WI38 (cell line): ENCODE measurements at regions not wholly inside any gene's neighbourhood (a gene's known extent, or its start where the extent isn't known, plus 50 kb on each side); places are given as distances from the start of the nearest gene placed in this dataset.

Experiments
- H3K4me3 ChIP-seq: 2 replicates; pipeline ENCODE4 v1.5.1; 2011; ENCODE audit warnings: low read depth, mild to moderate bottlenecking, control low read depth, low read length
- TF ChIP-seq, protein P1 (sequence below): IDR thresholded peaks from 2 replicates; pipeline ENCODE4 v1.5.1; 2012; ENCODE audit warnings: low read depth, mild to moderate bottlenecking, control low read depth, low read length

DNA sequence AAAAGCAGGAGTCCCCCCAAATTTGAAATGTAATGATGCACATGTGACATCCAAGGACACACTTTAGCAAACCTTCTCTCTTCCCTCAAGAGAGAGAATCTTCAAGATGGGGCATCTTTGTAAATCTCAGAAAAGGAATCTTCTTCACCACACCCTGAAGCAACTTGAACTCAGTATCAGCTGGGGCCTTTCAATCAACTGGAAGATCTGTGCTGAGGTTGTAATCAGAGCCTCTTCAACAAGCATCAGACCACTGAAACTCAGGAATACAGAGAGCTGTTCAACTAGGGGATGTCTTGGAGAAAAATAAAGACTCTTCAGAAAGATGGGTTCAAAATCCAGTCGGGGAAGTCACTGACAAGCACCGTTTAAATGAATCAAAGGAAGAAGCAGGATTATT lies 92.5 kb upstream of the CAMK1G start:
- TF ChIP-seq, protein P1, sequence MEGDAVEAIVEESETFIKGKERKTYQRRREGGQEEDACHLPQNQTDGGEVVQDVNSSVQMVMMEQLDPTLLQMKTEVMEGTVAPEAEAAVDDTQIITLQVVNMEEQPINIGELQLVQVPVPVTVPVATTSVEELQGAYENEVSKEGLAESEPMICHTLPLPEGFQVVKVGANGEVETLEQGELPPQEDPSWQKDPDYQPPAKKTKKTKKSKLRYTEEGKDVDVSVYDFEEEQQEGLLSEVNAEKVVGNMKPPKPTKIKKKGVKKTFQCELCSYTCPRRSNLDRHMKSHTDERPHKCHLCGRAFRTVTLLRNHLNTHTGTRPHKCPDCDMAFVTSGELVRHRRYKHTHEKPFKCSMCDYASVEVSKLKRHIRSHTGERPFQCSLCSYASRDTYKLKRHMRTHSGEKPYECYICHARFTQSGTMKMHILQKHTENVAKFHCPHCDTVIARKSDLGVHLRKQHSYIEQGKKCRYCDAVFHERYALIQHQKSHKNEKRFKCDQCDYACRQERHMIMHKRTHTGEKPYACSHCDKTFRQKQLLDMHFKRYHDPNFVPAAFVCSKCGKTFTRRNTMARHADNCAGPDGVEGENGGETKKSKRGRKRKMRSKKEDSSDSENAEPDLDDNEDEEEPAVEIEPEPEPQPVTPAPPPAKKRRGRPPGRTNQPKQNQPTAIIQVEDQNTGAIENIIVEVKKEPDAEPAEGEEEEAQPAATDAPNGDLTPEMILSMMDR = no peak
- no peak overlapping the region for H3K4me3 ChIP-seq

DNA sequence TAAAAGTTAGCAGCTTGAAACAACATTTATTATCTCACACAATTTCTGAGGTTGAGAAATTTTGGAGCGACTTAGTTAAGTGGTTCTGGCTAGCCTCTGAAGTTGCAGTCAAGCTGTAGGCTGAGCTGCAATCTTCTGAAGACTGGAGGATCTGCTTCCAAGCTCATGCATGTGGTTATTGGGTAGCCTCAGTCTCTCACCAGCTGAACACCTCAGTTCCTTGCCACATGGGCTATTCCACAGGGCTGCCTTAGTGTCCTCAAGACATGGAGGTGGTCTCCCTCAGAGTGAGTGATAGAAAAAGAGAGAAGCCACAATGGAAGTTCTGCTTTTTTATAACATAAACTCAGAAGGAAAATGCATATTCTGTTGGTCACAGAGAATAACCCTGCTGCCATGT lies 92.0 kb upstream of the CAMK1G start:
- H3K4me3 ChIP-seq = no peak overlapping the region
- TF ChIP-seq, protein P1 = no peak

DNA sequence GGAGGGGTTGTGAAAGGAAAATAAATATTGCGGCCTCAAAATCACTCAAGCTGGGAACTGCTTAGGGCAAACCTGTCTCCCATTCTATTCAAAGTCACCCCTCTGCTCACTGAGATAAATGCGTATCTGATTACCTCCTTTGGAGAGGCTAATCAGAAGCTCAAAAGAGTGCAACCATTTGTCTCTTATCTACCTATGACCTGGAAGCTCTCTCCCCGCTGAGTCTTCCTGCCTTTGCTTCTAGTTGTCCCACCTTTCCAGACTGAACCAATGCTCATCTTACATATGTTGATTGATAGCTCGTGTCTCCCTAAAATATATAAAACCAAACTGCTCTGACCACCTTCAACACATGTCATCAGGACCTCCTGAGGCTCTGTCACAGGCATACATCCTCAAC lies 91.6 kb upstream of the CAMK1G start:
- no peak overlapping the region for H3K4me3 ChIP-seq
- TF ChIP-seq, protein P1 = no peak

DNA sequence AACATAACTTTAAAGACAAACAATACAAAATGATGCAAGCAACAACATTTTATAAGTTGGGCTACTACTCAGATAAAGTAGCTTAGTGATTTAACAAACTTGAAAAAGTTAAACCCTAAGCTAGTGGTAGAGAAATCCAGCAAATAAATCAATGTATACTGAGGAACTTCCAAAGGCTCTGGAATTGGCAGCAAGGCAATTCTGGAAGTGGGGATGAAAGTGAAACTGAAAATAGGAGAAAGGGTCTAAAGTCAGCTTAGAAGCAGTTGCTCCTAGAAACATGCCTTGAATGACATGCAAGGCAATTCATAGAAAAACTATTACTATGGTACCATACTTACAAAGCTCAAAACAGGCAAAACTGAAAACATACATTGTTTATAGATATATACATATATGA lies 90.0 kb upstream of the CAMK1G start:
- no peak overlapping the region for H3K4me3 ChIP-seq
- TF ChIP-seq, protein P1 = no peak

DNA sequence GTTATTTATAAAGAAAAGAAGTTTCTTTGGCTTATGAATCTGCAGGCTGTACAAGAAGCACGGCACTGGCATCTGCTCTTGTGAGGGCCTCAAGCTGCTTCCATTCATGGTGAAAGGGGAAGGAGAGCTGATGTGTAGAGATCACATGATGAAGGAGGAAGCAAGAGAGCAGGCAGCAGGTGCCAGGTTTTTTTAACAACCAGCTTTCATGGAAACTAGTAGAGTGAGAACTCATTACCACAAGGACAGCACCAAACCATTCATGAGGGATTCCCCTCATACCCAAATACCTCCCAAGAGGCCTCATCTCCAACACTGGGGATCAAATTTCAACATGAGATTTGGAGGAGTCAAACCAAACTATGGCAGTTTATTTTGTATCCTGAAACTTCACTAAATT lies 85.8 kb upstream of the CAMK1G start:
- TF ChIP-seq, protein P1 = no peak

DNA sequence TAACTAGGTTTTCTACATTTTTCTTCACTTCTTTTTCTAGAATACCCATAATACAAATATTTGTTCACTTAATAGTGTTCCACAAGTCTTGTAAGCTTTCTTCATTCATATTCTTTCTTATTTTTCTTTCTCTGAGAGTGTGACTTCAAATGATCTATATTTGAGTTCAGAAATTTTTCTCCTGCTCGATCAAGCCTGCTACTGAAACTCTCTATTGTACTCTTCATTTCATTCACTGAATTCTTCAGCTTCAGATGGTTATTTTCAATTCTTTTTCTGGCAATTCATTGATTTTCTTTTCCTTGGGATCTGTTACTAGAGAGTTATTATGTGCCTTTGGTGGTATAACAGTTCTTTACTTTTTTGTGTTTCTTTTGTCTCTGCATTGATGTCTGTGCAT lies 82.5 kb upstream of the CAMK1G start:
- no peak overlapping the region for H3K4me3 ChIP-seq
- TF ChIP-seq, protein P1 = no peak

More for the DNA sequence above, 85.8 kb upstream of the CAMK1G start:
- no peak overlapping the region for H3K4me3 ChIP-seq

DNA sequence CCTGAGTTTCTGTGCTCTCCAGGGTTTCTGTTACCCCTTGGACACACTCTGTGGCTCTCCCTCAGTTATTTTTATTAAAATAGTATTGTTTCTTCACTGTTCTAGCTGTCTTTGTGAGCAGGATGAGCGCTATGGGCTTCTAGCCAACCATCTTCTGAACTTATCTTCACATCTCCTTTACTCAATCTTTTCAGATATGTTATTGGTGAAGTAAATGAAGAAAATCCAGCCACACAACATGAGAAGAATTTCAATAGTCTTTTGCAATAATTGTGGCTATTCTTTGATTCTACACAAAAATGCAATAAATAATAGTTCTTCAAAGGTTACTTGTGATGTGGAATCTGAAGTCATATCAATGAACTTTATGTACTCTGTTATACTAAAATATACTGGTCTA lies 80.3 kb upstream of the CAMK1G start:
- TF ChIP-seq, protein P1 = no peak
- H3K4me3 ChIP-seq = no peak overlapping the region
